ENCODE measurements at regions not wholly inside any gene's neighbourhood (a gene's known extent, or its start where the extent isn't known, plus 50 kb on each side); places are given as distances from the start of the nearest gene placed in this dataset.

- Histone ChIP-seq H3K79me2 (ENCODE audit: control insufficient read depth, insufficient read depth, low read length) (no peaks in the 10 kb centered on the region), H3K4me2 (replicated peaks; ENCODE audit: low read depth, low read length, poor library complexity, severe bottlenecking) (no peak overlapping the region), H3K4me1 (ENCODE audit: control insufficient read depth in 2 of 2, insufficient read depth in 2 of 2, low read length in 2 of 2) (no peaks in the 10 kb centered on the region), H2AFZ (ENCODE audit: insufficient read depth, low read depth, low read length, poor library complexity, severe bottlenecking) (no peak overlapping the region), H3K27me3 (replicated peaks in 1 of 4; ENCODE audit: control extremely low read depth in 1 of 4, control insufficient read depth in 3 of 4, insufficient read depth in 4 of 4, low read length in 3 of 4) (no peaks in the 10 kb centered on the region), H3K4me3 (ENCODE audit: control extremely low read depth in 1 of 5, extremely low read depth in 1 of 5, insufficient read depth in 1 of 5, low read depth in 2 of 5, low read length in 4 of 5) (no peak overlapping the region), H3K27ac (ENCODE audit: low read length in 2 of 2) (no peak overlapping the region), H3K36me3 (replicated peaks in 1 of 2; ENCODE audit: control extremely low read depth in 1 of 2, control insufficient read depth in 1 of 2, extremely low read depth in 1 of 2, insufficient read depth in 2 of 2, low read length in 1 of 2) (no peaks in the 10 kb centered on the region), H3K9ac (ENCODE audit: low read length) (no peak overlapping the region), H4K20me1 (ENCODE audit: control insufficient read depth, insufficient read depth, low read length, poor library complexity, severe bottlenecking) (no peaks in the 10 kb centered on the region), H3K9me3 (ENCODE audit: control extremely low read depth in 1 of 3, control insufficient read depth in 2 of 3, insufficient read depth in 1 of 3, low read length in 2 of 3) (no peaks in the 10 kb centered on the region)
- 33% methylated on average over 2 of the region's 3 CpGs for WGBS (ENCODE audit: insufficient coverage)
- Mint-ChIP-seq H3K27ac (no peak overlapping the region), H3K27me3 (peaks cover 12% of the 10 kb centered on the region), H3K9me3 (ENCODE audit: insufficient read depth) (no peaks in the 10 kb centered on the region), H3K4me3 (no peak overlapping the region), H3K4me1 (no peaks in the 10 kb centered on the region)
- intact Hi-C loops (cut with micrococcal nuclease) = no loop called here
- DNase-seq (no peak), ATAC-seq (ENCODE audit: low read depth) (no peak)
- TF ChIP-seq EZH2 (IDR thresholded peaks at IDR 0.05; ENCODE audit: borderline replicate concordance, insufficient read depth, low read depth, low read length, poor library complexity, severe bottlenecking) = no peak
- TF ChIP-seq, protein P1, sequence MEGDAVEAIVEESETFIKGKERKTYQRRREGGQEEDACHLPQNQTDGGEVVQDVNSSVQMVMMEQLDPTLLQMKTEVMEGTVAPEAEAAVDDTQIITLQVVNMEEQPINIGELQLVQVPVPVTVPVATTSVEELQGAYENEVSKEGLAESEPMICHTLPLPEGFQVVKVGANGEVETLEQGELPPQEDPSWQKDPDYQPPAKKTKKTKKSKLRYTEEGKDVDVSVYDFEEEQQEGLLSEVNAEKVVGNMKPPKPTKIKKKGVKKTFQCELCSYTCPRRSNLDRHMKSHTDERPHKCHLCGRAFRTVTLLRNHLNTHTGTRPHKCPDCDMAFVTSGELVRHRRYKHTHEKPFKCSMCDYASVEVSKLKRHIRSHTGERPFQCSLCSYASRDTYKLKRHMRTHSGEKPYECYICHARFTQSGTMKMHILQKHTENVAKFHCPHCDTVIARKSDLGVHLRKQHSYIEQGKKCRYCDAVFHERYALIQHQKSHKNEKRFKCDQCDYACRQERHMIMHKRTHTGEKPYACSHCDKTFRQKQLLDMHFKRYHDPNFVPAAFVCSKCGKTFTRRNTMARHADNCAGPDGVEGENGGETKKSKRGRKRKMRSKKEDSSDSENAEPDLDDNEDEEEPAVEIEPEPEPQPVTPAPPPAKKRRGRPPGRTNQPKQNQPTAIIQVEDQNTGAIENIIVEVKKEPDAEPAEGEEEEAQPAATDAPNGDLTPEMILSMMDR (IDR thresholded peaks at IDR 0.05) = no peak
- ChIA-PET CTCF (no interaction called here), POLR2A (no interaction called here)
Measured at GRCh38 chr4:185931986-185932385, 120.0 kb upstream of the SORBS2 start.

- H3K27ac ChIP-seq (ENCODE audit: low read length in 2 of 2) = no peak overlapping the region
- H3K4me1 ChIP-seq (ENCODE audit: control insufficient read depth in 2 of 2, insufficient read depth in 2 of 2, low read length in 2 of 2) = no peaks in the 10 kb centered on the region
- H3K4me1 Mint-ChIP-seq = no peaks in the 10 kb centered on the region
Measured at GRCh38 chr4:185932491-185932890, 120.5 kb upstream of the SORBS2 start.

More at GRCh38 chr4:185932491-185932890, 120.5 kb upstream of the SORBS2 start:
- Histone ChIP-seq H3K27me3 (replicated peaks in 1 of 4; ENCODE audit: control extremely low read depth in 1 of 4, control insufficient read depth in 3 of 4, insufficient read depth in 4 of 4, low read length in 3 of 4) (no peaks in the 10 kb centered on the region), H3K4me3 (ENCODE audit: control extremely low read depth in 1 of 5, extremely low read depth in 1 of 5, insufficient read depth in 1 of 5, low read depth in 2 of 5, low read length in 4 of 5) (no peak overlapping the region), H3K4me2 (replicated peaks; ENCODE audit: low read depth, low read length, poor library complexity, severe bottlenecking) (no peak overlapping the region), H3K79me2 (ENCODE audit: control insufficient read depth, insufficient read depth, low read length) (no peaks in the 10 kb centered on the region), H3K9me3 (ENCODE audit: control extremely low read depth in 1 of 3, control insufficient read depth in 2 of 3, insufficient read depth in 1 of 3, low read length in 2 of 3) (no peaks in the 10 kb centered on the region), H3K36me3 (replicated peaks in 1 of 2; ENCODE audit: control extremely low read depth in 1 of 2, control insufficient read depth in 1 of 2, extremely low read depth in 1 of 2, insufficient read depth in 2 of 2, low read length in 1 of 2) (no peaks in the 10 kb centered on the region), H3K9ac (ENCODE audit: low read length) (no peak overlapping the region), H2AFZ (ENCODE audit: insufficient read depth, low read depth, low read length, poor library complexity, severe bottlenecking) (no peak overlapping the region), H4K20me1 (ENCODE audit: control insufficient read depth, insufficient read depth, low read length, poor library complexity, severe bottlenecking) (no peaks in the 10 kb centered on the region)
- H3K27ac Mint-ChIP-seq = no peak overlapping the region
- peaks cover 12% of the 10 kb centered on the region for H3K27me3 Mint-ChIP-seq
- ATAC-seq (ENCODE audit: low read depth) = no peak
- H3K4me3 Mint-ChIP-seq = no peak overlapping the region
- 100% methylated on average over 5 of the region's 5 CpGs for WGBS (ENCODE audit: insufficient coverage)
- no peak for DNase-seq
- ChIA-PET POLR2A (no interaction called here), CTCF (no interaction called here)
- TF ChIP-seq, protein P1 (IDR thresholded peaks at IDR 0.05) = no peak
- no peak for TF ChIP-seq EZH2 (IDR thresholded peaks at IDR 0.05; ENCODE audit: borderline replicate concordance, insufficient read depth, low read depth, low read length, poor library complexity, severe bottlenecking)
- intact Hi-C loops (cut with micrococcal nuclease) = no loop called here
- H3K9me3 Mint-ChIP-seq (ENCODE audit: insufficient read depth) = no peaks in the 10 kb centered on the region
